ENCODE measurements at regions not wholly inside any gene's neighbourhood (a gene's known extent, or its start where the extent isn't known, plus 50 kb on each side); places are given as distances from the start of the nearest gene placed in this dataset.
"Not testable (repeated sequence)": the region's sequence is repeated elsewhere in the genome, so short reads cannot be mapped to it uniquely, and the experiment has no call there.

GRCh38 chr9:85199866-85200495, 530.5 kb downstream of the NTRK2 start:
- DNase-seq: no peak

DNA sequence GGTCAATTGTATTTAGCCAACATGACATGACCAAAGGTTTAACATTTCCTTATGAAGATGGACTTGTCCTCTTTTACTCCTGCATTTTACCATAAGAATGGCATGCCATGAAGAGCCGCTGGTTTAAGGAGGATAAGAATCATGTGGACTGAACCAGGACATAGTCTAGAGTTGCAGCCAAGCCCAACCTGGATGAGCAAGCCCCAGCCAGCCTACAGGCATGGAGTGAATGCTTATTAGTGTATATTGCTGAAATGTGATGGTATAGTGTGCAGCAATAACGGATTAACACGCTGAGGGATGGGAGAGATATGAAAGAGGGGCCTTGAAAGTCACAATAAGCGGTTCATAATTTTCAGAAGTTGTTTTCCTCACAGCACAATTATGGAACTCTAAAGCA, 523.2 kb downstream of the NTRK2 start:
- DNase-seq: no peak

- DNase-seq: no peak
Measured at GRCh38 chr9:85186218-85186585, 516.7 kb downstream of the NTRK2 start.

- no peak for DNase-seq
Measured at GRCh38 chr9:85185486-85186217, 516.1 kb downstream of the NTRK2 start.

GRCh38 chr9:85182383-85182782, 512.9 kb downstream of the NTRK2 start:
- DNase-seq: no peak

GRCh38 chr9:85178474-85178873, 508.9 kb downstream of the NTRK2 start:
- peak; percentile 37 to 68 for DNase-seq

- DNase-seq: no peak
Measured at GRCh38 chr9:85173967-85174366, 504.4 kb downstream of the NTRK2 start.

GRCh38 chr9:85172001-85172978, 502.8 kb downstream of the NTRK2 start:
- DNase-seq: no peak

- no peak for DNase-seq
Measured at GRCh38 chr9:85171163-85171562, 501.6 kb downstream of the NTRK2 start.

DNA sequence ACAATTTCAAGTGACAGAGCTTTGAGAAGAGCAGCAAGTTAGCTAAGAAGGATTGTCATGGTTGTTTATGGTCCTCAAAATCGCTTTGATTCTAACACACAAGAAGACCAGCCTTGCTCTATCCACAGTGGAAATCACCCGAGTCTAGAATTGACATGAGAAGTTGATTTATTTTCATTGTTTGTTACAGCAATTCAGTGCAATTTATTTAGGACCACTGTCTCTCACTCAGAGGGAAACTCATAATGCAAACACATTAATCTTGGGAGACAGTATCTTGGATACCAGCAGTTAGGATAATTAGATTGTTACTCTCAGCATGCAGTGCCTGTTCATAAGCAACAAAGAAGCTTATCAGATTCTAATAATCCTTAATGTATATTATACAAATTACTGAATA, 498.9 kb downstream of the NTRK2 start:
- no peak for DNase-seq

DNA sequence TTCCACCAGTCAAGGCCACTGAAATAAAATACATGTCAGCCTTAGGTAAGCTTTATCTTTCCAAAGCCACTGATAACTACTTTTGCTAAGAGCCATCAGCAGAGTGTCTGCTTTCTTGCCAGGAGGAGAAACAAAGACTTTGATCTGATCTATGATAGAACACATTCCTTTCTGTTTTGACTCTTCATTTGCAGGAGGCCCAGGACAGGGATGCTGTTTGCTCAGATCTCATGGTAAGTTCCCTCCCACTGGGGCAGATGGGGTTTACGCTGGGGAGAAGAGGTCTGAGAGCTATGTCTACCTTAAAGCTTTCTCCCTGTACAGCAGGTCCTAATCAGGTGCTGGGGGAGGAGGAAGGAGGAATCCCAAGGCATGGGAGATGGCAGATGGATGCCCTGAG, 497.6 kb downstream of the NTRK2 start:
- DNase-seq: no peak

GRCh38 chr9:85163825-85164224, 494.3 kb downstream of the NTRK2 start:
- DNase-seq: no peak

DNA sequence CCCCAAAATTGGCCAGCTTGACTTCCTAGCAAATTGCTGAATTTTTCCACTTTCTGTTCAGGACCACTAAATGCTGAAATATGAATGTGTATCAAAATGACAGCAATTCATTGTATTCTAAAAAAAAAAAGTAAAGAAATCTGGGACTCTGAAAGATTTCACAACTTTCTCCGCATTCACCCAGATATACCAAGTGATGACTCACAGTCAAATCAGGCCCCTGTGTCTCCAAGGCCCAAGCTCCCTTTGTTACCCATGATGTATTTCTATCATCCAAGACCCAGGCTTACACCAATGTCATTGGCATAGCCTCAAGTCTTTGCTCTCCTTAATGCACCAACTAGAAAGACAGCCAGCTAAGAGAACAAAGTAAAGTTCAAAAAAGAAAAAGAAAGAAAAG, 493.9 kb downstream of the NTRK2 start:
- DNase-seq: no peak

DNA sequence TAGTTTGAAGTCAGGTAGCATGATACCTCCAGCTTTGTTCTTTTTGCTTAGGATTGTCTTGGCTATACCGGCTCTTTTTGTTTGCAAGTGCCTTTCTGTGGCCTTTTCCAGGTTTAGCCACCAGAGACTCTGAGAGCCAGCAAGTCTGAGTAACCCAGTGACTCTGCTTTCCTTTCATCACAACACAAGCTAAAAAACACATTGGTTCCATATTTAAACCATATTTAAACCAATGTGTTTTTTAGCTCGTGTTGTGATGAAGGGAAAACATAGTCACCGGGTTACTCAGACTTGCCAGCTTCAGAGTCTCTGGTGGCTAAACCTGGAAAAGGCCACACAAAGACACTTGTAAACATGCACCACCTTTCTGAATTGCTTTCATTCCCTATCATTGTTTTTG, 493.3 kb downstream of the NTRK2 start:
- no peak for DNase-seq

- DNase-seq: not testable (repeated sequence)
Measured at GRCh38 chr9:85160944-85161343, 491.4 kb downstream of the NTRK2 start.

GRCh38 chr9:85158512-85158911, 489.0 kb downstream of the NTRK2 start:
- DNase-seq: no peak

- DNase-seq: no peak
Measured at GRCh38 chr9:85157772-85158171, 488.2 kb downstream of the NTRK2 start.

DNA sequence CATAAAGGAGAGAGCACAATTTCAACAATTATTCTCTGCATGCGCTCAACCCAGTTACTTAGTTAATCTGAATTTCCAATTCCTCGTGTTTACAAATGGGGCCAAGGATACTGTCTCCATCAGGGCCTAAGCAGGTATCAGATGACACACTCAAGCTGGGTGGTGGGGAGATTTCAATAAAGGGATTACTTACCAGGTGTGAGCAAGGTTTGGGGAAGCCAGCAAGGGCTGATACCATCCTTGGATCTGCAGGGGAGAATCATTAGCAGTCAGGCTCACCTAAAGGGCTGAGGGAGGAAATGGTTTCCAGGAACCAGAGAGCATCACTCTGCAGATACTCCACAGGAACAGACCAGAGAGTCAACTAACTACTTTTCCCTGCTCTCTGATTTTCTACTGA, 487.1 kb downstream of the NTRK2 start:
- no peak for DNase-seq

DNA sequence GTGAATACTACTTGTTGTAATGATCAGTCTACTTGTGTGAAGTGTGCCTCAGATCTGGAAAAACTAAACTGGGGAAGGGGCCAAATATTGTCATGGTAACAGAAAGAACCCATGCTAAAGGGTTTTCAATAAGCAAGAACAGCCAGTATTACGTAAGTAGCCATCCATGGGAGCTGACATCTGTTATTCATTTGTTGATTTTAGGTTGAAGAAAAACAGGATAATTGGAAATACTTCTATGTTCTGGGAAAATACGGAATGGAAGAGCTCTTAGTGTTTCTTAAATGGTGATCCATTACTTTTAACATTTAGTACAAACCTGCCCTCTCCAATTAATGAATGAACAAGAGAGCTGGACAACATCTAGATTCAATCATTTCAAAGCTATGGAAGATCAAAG, 485.8 kb downstream of the NTRK2 start:
- DNase-seq: no peak

DNA sequence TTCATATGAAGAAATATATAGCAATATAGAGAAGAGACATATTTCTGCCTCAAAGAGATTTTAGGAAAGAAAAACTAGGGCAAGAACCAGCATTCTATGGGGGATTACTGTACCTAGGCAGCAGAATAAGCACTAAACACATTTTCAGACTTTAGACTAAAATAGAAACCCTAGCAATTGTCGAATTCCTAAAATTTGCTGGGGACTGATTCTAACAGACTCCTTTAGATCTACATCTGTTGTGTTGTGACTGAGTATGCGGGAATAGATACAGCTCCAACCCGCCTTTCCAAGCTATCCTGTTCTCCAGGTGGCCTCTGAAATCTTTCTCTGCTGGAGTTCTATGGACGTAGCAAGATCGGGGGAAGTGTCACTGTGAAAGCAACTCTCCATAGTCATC, 482.2 kb downstream of the NTRK2 start:
- DNase-seq: no peak

GRCh38 chr9:85151162-85151561, 481.6 kb downstream of the NTRK2 start:
- DNase-seq: no peak

- no peak for DNase-seq
Measured at GRCh38 chr9:85147046-85147640, 477.6 kb downstream of the NTRK2 start.

- peak; percentile 3 to 13 for DNase-seq
Measured at GRCh38 chr9:85142968-85143367, 473.4 kb downstream of the NTRK2 start.

All from NCI-H2081 (cell line).